Loucy (cell line): ENCODE measurements at regions not wholly inside any gene's neighbourhood (a gene's known extent, or its start where the extent isn't known, plus 50 kb on each side); places are given as distances from the start of the nearest gene placed in this dataset.

ENCODE experiments used
- H2AFZ ChIP-seq: fragments of 200-600 bp; sonication (generic); 2 replicates; pipeline ENCODE4 v1.6.0; 2016; ENCODE audit warnings: antibody characterized with exemption, mild to moderate bottlenecking, low read length, moderate library complexity
- H3F3A ChIP-seq: fragments of 200-600 bp; 2 replicates; pipeline ENCODE4 v1.6.0; 2016; ENCODE audit warnings: antibody characterized with exemption, low read depth, mild to moderate bottlenecking
- H3K27me3 ChIP-seq: fragments of 200-600 bp; sonication (generic); 2 replicates; pipeline ENCODE4 v1.6.1; 2014; ENCODE audit warnings: low read length, mild to moderate bottlenecking; ENCODE audit not compliant: insufficient read depth, poor library complexity, severe bottlenecking
- H3K36me3 ChIP-seq: fragments of 200-600 bp; sonication (generic); 2 replicates; pipeline ENCODE4 v1.6.1; 2016; ENCODE audit warnings: low read length; ENCODE audit not compliant: insufficient read depth
- H3K4me1 ChIP-seq: fragments of 200-600 bp; sonication (generic); 2 replicates; pipeline ENCODE4 v1.5.1; 2014; ENCODE audit warnings: low read length, mild to moderate bottlenecking; ENCODE audit not compliant: insufficient read depth, poor library complexity, severe bottlenecking
- H3K4me2 ChIP-seq: fragments of 200-600 bp; sonication (generic); 2 replicates; pipeline ENCODE4 v1.6.0; 2014; ENCODE audit warnings: antibody characterized with exemption, low read length, low read depth, mild to moderate bottlenecking; ENCODE audit not compliant: poor library complexity, severe bottlenecking
- H3K4me3 ChIP-seq: fragments of 200-600 bp; sonication (generic); 2 replicates; pipeline ENCODE4 v1.5.1; 2014; ENCODE audit warnings: low read length, mild to moderate bottlenecking, mixed read lengths; ENCODE audit not compliant: poor library complexity, severe bottlenecking
- H3K79me2 ChIP-seq: fragments of 200-600 bp; sonication (generic); 2 replicates; pipeline ENCODE4 v1.6.1; 2014; ENCODE audit warnings: low read length; ENCODE audit not compliant: insufficient read depth
- H3K9ac ChIP-seq: fragments of 200-600 bp; sonication (generic); 2 replicates; pipeline ENCODE4 v1.6.0; 2014; ENCODE audit warnings: mild to moderate bottlenecking, low read depth, low read length, moderate library complexity; ENCODE audit not compliant: poor library complexity, severe bottlenecking
- H3K9me2 ChIP-seq: fragments of 200-600 bp; sonication (generic); replicated peaks from 2 replicates; pipeline ENCODE4 v1.6.1; 2016; ENCODE audit warnings: low read depth, low read length, mixed read lengths
- H3K9me3 ChIP-seq: fragments of 200-600 bp; sonication (generic); 2 replicates; pipeline ENCODE4 v1.6.1; 2014; ENCODE audit warnings: mild to moderate bottlenecking, antibody characterized with exemption, low read length, low read depth; ENCODE audit not compliant: insufficient read depth
- H4K20me1 ChIP-seq: fragments of 200-600 bp; sonication (generic); 2 replicates; pipeline ENCODE4 v1.6.0; 2014; ENCODE audit warnings: antibody characterized with exemption, low read length, mild to moderate bottlenecking; ENCODE audit not compliant: insufficient read depth, poor library complexity, severe bottlenecking
- CTCF ChIP-seq: fragments of 200-600 bp; sonication (generic); conservative IDR thresholded peaks from 2 replicates; pipeline ENCODE4 v1.5.1; 2014; ENCODE audit warnings: mild to moderate bottlenecking, antibody characterized with exemption, low read length
- EZH2phosphoT487 ChIP-seq: fragments of 200-600 bp; IDR thresholded peaks from 2 replicates; pipeline ENCODE4 v1.6.1; 2018; ENCODE audit warnings: antibody characterized with exemption, mild to moderate bottlenecking, moderate library complexity, borderline replicate concordance

GRCh38 chr11:44509296-44509695 lies 56.2 kb upstream of the CD82 start:
- Histone ChIP-seq H3K4me1 (no peaks in the 10 kb centered on the region), H3K9ac (no peak overlapping the region), H4K20me1 (no peaks in the 10 kb centered on the region), H2AFZ (no peak overlapping the region), H3K9me3 (no peaks in the 10 kb centered on the region), H3K4me3 (no peak overlapping the region), H3K4me2 (no peak overlapping the region), H3K79me2 (no peaks in the 10 kb centered on the region), H3F3A (no peaks in the 10 kb centered on the region), H3K36me3 (no peaks in the 10 kb centered on the region), H3K9me2 (no peaks in the 10 kb centered on the region), H3K27me3 (no peaks in the 10 kb centered on the region)
- no peak for TF ChIP-seq EZH2phosphoT487
- TF ChIP-seq CTCF, result no peak

GRCh38 chr11:44510372-44510771 lies 55.1 kb upstream of the CD82 start:
- no peaks in the 10 kb centered on the region for H3K79me2 ChIP-seq
- H3K9me3 ChIP-seq, result no peaks in the 10 kb centered on the region
- H3F3A ChIP-seq, result no peaks in the 10 kb centered on the region
- no peaks in the 10 kb centered on the region for H3K27me3 ChIP-seq
- H3K4me1 ChIP-seq, result no peaks in the 10 kb centered on the region
- H3K4me2 ChIP-seq, result no peak overlapping the region
- H3K9ac ChIP-seq, result no peak overlapping the region
- no peak overlapping the region for H3K4me3 ChIP-seq
- TF ChIP-seq CTCF (no peak), EZH2phosphoT487 (no peak)
- no peaks in the 10 kb centered on the region for H3K9me2 ChIP-seq
- H4K20me1 ChIP-seq, result no peaks in the 10 kb centered on the region
- H3K36me3 ChIP-seq, result no peaks in the 10 kb centered on the region
- H2AFZ ChIP-seq, result no peak overlapping the region

- Histone ChIP-seq H3K79me2 (no peaks in the 10 kb centered on the region), H4K20me1 (no peaks in the 10 kb centered on the region), H3K9me3 (no peaks in the 10 kb centered on the region), H3K4me1 (no peaks in the 10 kb centered on the region), H3K27me3 (no peaks in the 10 kb centered on the region), H3K9ac (no peak overlapping the region), H2AFZ (no peak overlapping the region), H3K9me2 (no peaks in the 10 kb centered on the region), H3K4me2 (no peak overlapping the region), H3F3A (no peaks in the 10 kb centered on the region), H3K4me3 (no peak overlapping the region), H3K36me3 (no peaks in the 10 kb centered on the region)
- no peak for TF ChIP-seq EZH2phosphoT487
- no peak for TF ChIP-seq CTCF
Observed at GRCh38 chr11:44512818-44513217, 52.6 kb upstream of the CD82 start.
